ENCODE measurements at regions not wholly inside any gene's neighbourhood (a gene's known extent, or its start where the extent isn't known, plus 50 kb on each side); places are given as distances from the start of the nearest gene placed in this dataset.

- Histone ChIP-seq H3K4me1 (peaks cover 0 to 14% (median 2%) of the 10 kb centered on the region in 4 donors), H3K27me3 (no peaks in the 10 kb centered on the region), H3K27ac (no peak overlapping the region), H3K36me3 (no peaks in the 10 kb centered on the region), H3K9me3 (no peaks in the 10 kb centered on the region), H3K4me3 (no peak overlapping the region)
- 80 to 86% methylated on average over 1 of the region's 1 CpG for WGBS, 2 donors
- intact Hi-C loops (cut with DNase I) = no loop called here
- no peak for DNase-seq
- TF ChIP-seq POLR2AphosphoS5 (IDR thresholded peaks at IDR 0.05) (no peak), EP300 (IDR thresholded peaks at IDR 0.05) (no peak), POLR2A (IDR thresholded peaks at IDR 0.05) (no peak)
- TF ChIP-seq, protein P1, sequence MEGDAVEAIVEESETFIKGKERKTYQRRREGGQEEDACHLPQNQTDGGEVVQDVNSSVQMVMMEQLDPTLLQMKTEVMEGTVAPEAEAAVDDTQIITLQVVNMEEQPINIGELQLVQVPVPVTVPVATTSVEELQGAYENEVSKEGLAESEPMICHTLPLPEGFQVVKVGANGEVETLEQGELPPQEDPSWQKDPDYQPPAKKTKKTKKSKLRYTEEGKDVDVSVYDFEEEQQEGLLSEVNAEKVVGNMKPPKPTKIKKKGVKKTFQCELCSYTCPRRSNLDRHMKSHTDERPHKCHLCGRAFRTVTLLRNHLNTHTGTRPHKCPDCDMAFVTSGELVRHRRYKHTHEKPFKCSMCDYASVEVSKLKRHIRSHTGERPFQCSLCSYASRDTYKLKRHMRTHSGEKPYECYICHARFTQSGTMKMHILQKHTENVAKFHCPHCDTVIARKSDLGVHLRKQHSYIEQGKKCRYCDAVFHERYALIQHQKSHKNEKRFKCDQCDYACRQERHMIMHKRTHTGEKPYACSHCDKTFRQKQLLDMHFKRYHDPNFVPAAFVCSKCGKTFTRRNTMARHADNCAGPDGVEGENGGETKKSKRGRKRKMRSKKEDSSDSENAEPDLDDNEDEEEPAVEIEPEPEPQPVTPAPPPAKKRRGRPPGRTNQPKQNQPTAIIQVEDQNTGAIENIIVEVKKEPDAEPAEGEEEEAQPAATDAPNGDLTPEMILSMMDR (IDR thresholded peaks at IDR 0.05) = no peak
Observed at GRCh38 chr6:126477678-126478077, 137.8 kb downstream of the CENPW start.

GRCh38 chr6:126480268-126480667 lies 140.4 kb downstream of the CENPW start:
- Histone ChIP-seq H3K9me3 (no peaks in the 10 kb centered on the region), H3K4me1 (peaks cover 0 to 2% (median 0%) of the 10 kb centered on the region in 4 donors), H3K27me3 (no peaks in the 10 kb centered on the region), H3K36me3 (no peaks in the 10 kb centered on the region), H3K27ac (no peak overlapping the region), H3K4me3 (no peak overlapping the region)
- intact Hi-C loops (cut with DNase I) = no loop called here
- DNase-seq = no peak
- TF ChIP-seq POLR2A (IDR thresholded peaks at IDR 0.05) = no peak
- no peak for TF ChIP-seq EP300 (IDR thresholded peaks at IDR 0.05)
- TF ChIP-seq, protein P1 (IDR thresholded peaks at IDR 0.05) = no peak
- TF ChIP-seq POLR2AphosphoS5 (IDR thresholded peaks at IDR 0.05) = no peak
- WGBS, 2 donors = 84 to 86% methylated on average over 2 of the region's 2 CpGs

GRCh38 chr6:126481319-126481718 lies 141.4 kb downstream of the CENPW start:
- H3K27me3 ChIP-seq = no peaks in the 10 kb centered on the region
- no peaks in the 10 kb centered on the region for H3K4me1 ChIP-seq
- no peaks in the 10 kb centered on the region for H3K36me3 ChIP-seq
- intact Hi-C loops (cut with DNase I) = no loop called here
- 81 to 86% methylated on average over 1 of the region's 1 CpG for WGBS, 2 donors
- no peak overlapping the region for H3K27ac ChIP-seq
- H3K9me3 ChIP-seq = peaks cover 0 to 1% (median 0%) of the 10 kb centered on the region in 4 donors
- no peak overlapping the region for H3K4me3 ChIP-seq
- DNase-seq = no peak
- TF ChIP-seq EP300 (IDR thresholded peaks at IDR 0.05) (no peak), POLR2AphosphoS5 (IDR thresholded peaks at IDR 0.05) (no peak), POLR2A (IDR thresholded peaks at IDR 0.05) (no peak)
- TF ChIP-seq, protein P1 (IDR thresholded peaks at IDR 0.05) = no peak

GRCh38 chr6:126504792-126505191 lies 164.9 kb downstream of the CENPW start:
- Histone ChIP-seq H3K4me1 (no peaks in the 10 kb centered on the region), H3K27me3 (no peaks in the 10 kb centered on the region), H3K4me3 (no peak overlapping the region), H3K27ac (no peak overlapping the region), H3K36me3 (no peaks in the 10 kb centered on the region), H3K9me3 (peaks cover 0 to 3% (median 0%) of the 10 kb centered on the region in 4 donors)
- TF ChIP-seq EP300 (IDR thresholded peaks at IDR 0.05) (no peak), POLR2A (IDR thresholded peaks at IDR 0.05) (no peak), POLR2AphosphoS5 (IDR thresholded peaks at IDR 0.05) (no peak)
- TF ChIP-seq, protein P1 (IDR thresholded peaks at IDR 0.05) = no peak
- 96% methylated on average over 9 of the region's 9 CpGs for WGBS, 2 donors
- no peak for DNase-seq
- intact Hi-C loops (cut with DNase I) = no loop called here

DNA sequence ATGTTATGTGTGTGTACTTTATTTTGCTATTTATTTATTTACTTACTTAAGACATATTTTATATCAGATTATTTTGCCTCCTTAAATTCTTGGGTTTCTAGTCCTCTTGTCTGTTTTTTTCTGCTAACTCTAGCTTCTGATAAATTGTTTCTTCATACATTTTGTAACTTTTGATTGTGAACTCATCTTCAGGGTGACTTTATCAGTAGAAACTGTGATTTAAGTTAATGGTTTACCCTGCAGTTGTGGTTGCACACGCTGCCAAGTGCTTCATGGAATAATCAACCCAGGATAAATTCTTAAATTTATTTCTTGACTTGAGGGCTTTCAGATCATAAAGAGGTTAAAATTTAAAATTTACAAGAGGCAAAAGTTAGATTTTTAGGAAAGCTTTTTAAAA lies 173.3 kb downstream of the CENPW start:
- DNase-seq = no peak
- intact Hi-C loops (cut with DNase I) = no loop called here
- no peak overlapping the region for H3K4me3 ChIP-seq
- TF ChIP-seq, protein P1 (IDR thresholded peaks at IDR 0.05) = no peak
- TF ChIP-seq EP300 (IDR thresholded peaks at IDR 0.05) = no peak
- no peak for TF ChIP-seq POLR2A (IDR thresholded peaks at IDR 0.05)
- no peak for TF ChIP-seq POLR2AphosphoS5 (IDR thresholded peaks at IDR 0.05)
- no peaks in the 10 kb centered on the region for H3K36me3 ChIP-seq
- no peaks in the 10 kb centered on the region for H3K27me3 ChIP-seq
- 20 to 53% methylated on average over 1 of the region's 1 CpG for WGBS, 2 donors
- H3K9me3 ChIP-seq = peaks cover 0 to 4% (median 0%) of the 10 kb centered on the region in 4 donors
- H3K4me1 ChIP-seq = no peaks in the 10 kb centered on the region
- no peak overlapping the region for H3K27ac ChIP-seq
